ENCODE measurements at regions not wholly inside any gene's neighbourhood (a gene's known extent, or its start where the extent isn't known, plus 50 kb on each side); places are given as distances from the start of the nearest gene placed in this dataset.

DNA sequence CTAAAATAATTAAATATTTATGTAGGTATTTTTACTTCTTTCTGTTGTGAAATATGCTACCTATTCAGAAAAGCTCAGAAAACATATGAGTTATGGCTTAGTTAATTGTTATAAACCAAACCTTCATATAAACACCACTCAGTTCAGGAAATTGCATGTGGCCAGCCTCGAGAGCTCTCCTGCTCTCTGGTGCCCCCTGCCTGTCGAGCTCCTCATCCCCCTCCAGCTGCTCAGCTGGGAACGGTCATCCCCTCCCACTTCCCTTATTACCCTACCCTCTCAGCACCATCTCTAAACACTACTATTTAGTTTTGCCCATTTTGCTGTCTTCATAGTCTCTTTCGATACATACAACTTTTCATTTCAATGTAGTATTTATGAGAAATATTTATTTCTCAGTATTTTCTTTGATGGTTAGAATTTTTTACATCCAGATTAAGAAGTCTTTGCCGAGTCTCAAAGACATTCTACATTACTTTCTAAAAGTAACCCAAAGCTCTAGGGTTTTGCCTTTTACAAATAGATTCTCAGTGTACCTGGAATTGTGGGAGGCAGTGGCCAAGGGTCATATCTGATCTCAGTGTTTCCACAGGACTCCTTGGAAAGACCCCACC, 51.2 kb upstream of the SEMA4D start:
- Histone ChIP-seq H3K9me1 (ENCODE audit: control insufficient read depth, insufficient read depth, low read length) (no peaks in the 10 kb centered on the region), H3K4me1 (replicated peaks in 1 of 2; ENCODE audit: control insufficient read depth in 2 of 2, insufficient read depth in 2 of 2, low read length in 2 of 2) (no peaks in the 10 kb centered on the region), H3K4me2 (ENCODE audit: insufficient read depth, low read length) (no peak overlapping the region), H3K9me3 (replicated peaks; ENCODE audit: control insufficient read depth, insufficient read depth, low read depth, low read length) (no peaks in the 10 kb centered on the region), H3K27me3 (ENCODE audit: control insufficient read depth in 2 of 2, insufficient read depth in 2 of 2, low read length in 2 of 2) (peaks cover 0 to 4% of the 10 kb centered on the region in 2 experiments; a peak in 1 of 5 replicates), H3K27ac (ENCODE audit: extremely low read depth, low read depth, low read length) (no peak overlapping the region), H3K36me3 (ENCODE audit: control insufficient read depth, insufficient read depth, low read length) (no peaks in the 10 kb centered on the region), H3K79me2 (ENCODE audit: control insufficient read depth, insufficient read depth, low read length) (no peaks in the 10 kb centered on the region), H3K9ac (ENCODE audit: insufficient read depth in 1 of 2, low read depth in 2 of 2, low read length in 2 of 2) (no peak overlapping the region), H4K20me1 (replicated peaks; ENCODE audit: control insufficient read depth, insufficient read depth, low read length) (no peaks in the 10 kb centered on the region), H2AFZ (ENCODE audit: low read depth, low read length) (no peak overlapping the region), H3K4me3 (no peak overlapping the region)
- ChIA-PET POLR2A (interaction anchor here (0.8 kb wide), 1 partner anchor 9 kb away, joined by 5 read pairs; no protein-coding TSS in a partner anchor), CTCF (ENCODE audit: low intra/inter-chr PET ratio) (interaction anchor here (1.2 kb wide), 1 partner anchor 120 kb away, joined by 4 read pairs; no protein-coding TSS in a partner anchor)
- peak; percentile 76 for FAIRE-seq
- no TSS peak for BruUV-seq (replicated peaks)
- peak; percentile 97 for ATAC-seq
- peak; percentile 60 to 74 (median 69) for DNase-seq (ENCODE audit: extremely low read depth in 1 of 4, low spot score in 3 of 4)
- WGBS (ENCODE audit: insufficient coverage, low coverage, missing lambda C conversion rate) = 10% methylated on average over 3 of the region's 5 CpGs
- in situ Hi-C loops (cut with MboI) (no loop called here), intact Hi-C loops (cut with micrococcal nuclease) (loop anchor here (5.0 kb wide), 1 partner anchor 122 kb away; no protein-coding TSS in a partner anchor)
- no peak for TF ChIP-seq THRB (CRISPR knock-in tag; conservative IDR thresholded peaks at IDR 0.05)
- TF ChIP-seq YBX1 (IDR thresholded peaks at IDR 0.05) = no peak
- TF ChIP-seq, protein P1, sequence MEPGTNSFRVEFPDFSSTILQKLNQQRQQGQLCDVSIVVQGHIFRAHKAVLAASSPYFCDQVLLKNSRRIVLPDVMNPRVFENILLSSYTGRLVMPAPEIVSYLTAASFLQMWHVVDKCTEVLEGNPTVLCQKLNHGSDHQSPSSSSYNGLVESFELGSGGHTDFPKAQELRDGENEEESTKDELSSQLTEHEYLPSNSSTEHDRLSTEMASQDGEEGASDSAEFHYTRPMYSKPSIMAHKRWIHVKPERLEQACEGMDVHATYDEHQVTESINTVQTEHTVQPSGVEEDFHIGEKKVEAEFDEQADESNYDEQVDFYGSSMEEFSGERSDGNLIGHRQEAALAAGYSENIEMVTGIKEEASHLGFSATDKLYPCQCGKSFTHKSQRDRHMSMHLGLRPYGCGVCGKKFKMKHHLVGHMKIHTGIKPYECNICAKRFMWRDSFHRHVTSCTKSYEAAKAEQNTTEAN (CRISPR knock-in tag; IDR thresholded peaks at IDR 0.05) = no peak
- TF ChIP-seq, protein P2, sequence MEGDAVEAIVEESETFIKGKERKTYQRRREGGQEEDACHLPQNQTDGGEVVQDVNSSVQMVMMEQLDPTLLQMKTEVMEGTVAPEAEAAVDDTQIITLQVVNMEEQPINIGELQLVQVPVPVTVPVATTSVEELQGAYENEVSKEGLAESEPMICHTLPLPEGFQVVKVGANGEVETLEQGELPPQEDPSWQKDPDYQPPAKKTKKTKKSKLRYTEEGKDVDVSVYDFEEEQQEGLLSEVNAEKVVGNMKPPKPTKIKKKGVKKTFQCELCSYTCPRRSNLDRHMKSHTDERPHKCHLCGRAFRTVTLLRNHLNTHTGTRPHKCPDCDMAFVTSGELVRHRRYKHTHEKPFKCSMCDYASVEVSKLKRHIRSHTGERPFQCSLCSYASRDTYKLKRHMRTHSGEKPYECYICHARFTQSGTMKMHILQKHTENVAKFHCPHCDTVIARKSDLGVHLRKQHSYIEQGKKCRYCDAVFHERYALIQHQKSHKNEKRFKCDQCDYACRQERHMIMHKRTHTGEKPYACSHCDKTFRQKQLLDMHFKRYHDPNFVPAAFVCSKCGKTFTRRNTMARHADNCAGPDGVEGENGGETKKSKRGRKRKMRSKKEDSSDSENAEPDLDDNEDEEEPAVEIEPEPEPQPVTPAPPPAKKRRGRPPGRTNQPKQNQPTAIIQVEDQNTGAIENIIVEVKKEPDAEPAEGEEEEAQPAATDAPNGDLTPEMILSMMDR (IDR thresholded peaks at IDR 0.05 in 2 of 3, conservative IDR thresholded peaks at IDR 0.05 in 1 of 3; ENCODE audit: insufficient read depth in 2 of 3, low read depth in 1 of 3, low read length in 3 of 3) = peak; percentile 66 to 73 (median 67)
- TF ChIP-seq HNRNPK (IDR thresholded peaks at IDR 0.05; ENCODE audit: low read depth, low read length, poor library complexity, severe bottlenecking) = no peak
- peak; percentile 33; the same call in 1 of the 2 replicates for TF ChIP-seq SMC3 (conservative IDR thresholded peaks at IDR 0.05; ENCODE audit: insufficient read depth, low read depth, low read length)
- peak; percentile 84 for TF ChIP-seq TFAP4 (CRISPR knock-in tag; IDR thresholded peaks at IDR 0.05; ENCODE audit: borderline replicate concordance)
- 0 out of 2 replicates have a peak, but pooled peaks have one; percentile 16 for TF ChIP-seq KLF16 (IDR thresholded peaks at IDR 0.05)
- no peak for TF ChIP-seq CHD1 (IDR thresholded peaks at IDR 0.05; ENCODE audit: low read length)
